UCSD-AML1 (cell line): ENCODE measurements at regions not wholly inside any gene's neighbourhood (a gene's known extent, or its start where the extent isn't known, plus 50 kb on each side); places are given as distances from the start of the nearest gene placed in this dataset.
"Not testable (repeated sequence)": the region's sequence is repeated elsewhere in the genome, so short reads cannot be mapped to it uniquely, and the experiment has no call there.

ENCODE experiments used
- DNase-seq: peaks from one replicate; lab custom pipeline; 2025; ENCODE audit not compliant: unreplicated experiment; lab: John Stamatoyannopoulos, UW

- DNase-seq = no peak
Measured at GRCh38 chr16:85504242-85504641, 108.9 kb upstream of the GSE1 start.

GRCh38 chr16:85505794-85506634 is 107.1 kb upstream of the GSE1 start:
- no peak for DNase-seq

DNA sequence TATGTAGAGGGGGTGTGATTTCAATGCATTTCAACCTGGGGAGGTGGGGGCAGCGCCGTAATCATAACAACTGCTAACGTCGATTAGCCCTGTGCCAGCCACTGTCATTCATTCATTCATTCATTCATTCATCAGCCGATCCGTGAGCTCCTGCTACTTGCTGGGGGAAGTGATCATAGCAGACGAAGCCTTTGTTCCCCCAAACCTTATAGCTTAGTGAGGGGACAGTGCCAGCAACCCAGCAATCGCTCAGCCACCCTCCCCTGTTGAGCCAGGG is 106.5 kb upstream of the GSE1 start:
- no peak for DNase-seq

DNA sequence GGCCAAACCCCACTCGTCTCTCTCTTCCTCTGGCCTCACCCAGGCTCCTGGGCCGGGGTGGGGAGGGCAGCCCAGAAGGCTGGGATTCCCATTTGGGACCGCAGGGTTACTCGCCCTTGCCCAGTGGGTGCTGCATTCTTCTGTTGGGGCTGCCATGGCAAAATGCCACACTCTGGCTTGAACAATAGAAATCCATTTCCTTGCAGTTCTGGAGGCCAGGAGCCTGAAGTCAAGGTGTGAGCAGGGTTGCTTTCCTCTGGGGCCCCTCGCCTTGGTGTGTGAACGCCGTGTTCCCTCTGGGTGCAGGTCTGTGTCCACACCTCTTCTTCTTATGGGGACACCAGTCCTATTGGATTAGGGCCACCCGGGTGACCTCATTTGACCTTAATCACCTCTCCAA is 105.8 kb upstream of the GSE1 start:
- no peak for DNase-seq

- DNase-seq = no peak
Measured at GRCh38 chr16:85508388-85508787, 104.7 kb upstream of the GSE1 start.

GRCh38 chr16:85508993-85509392 is 104.1 kb upstream of the GSE1 start:
- no peak for DNase-seq

- no peak for DNase-seq
Measured at GRCh38 chr16:85510041-85510659, 103.0 kb upstream of the GSE1 start.

DNA sequence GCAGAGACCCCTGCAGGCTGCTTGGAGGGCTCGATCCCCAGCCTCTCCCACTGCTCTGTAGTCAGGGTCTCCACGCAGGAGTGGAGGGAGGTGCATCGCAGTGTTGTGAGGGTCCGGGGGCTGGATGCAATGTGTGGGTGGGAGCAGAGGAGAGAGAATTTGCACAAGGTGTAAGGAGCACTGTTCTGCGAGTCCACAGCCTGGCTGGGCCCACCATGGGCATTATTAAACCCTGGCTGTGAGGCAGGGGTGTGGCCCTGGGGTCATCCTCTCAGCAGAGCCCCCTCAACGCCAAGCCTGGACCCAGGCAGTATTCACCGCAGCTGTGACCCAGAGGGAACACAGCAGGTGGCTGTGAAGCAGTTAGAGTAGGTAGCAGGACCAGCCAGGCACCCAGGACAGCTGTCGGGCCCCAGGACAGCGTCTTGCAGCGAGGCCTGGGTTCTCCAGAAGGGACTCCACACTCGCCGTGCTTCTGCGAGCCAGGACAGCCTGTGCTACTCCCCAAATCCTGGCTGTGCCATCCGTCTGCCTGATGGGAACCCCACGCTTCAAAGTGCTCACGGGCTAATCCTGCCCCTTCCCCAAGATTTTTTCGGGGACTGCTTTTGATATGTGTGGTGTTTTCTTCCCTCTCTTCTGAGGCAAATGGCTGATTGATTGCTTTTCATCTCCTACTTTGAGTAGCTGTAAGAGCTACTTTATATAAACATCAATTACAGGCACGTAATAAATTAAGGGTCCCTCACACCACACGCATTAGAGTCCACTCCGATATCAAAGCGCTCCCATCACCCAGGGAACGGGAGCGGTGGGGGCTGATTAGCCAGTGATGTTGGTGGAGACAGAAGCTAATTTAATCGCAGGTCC is 100.9 kb upstream of the GSE1 start:
- DNase-seq = no peak

DNA sequence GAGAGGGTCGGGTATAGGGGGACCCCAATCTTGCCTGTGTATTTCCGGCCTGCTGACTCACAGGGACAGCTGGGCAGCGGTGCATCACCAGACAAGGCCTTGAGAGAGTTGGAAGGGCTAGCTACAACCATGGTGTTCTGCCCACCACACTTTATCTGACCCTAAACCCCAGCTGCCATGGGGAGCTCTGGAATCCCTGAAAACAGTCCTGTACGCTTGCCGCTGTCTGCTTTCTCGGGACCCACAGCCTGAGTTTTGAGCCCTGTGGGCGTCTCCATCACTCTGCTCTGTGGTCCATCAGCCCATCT is 100.4 kb upstream of the GSE1 start:
- no peak for DNase-seq

DNA sequence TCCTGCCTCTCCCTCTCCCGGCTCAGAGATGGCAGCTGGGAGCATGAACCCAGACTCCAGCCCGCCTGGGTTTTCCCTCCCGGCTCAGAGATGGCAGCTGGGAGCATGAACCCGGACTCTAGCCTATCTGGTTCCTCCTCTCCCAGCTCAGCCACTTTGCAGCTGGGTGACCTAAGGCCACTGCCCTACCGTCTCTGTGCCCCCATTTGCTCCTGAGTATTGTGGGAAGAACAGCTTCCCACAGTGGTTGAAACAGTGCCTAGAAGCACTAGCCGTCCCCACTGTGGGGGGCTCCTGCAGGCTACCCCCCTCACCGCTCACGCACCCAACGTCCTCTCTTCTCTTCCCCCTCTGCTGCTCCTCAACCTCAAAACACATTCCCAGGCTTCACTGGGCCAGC is 99.9 kb upstream of the GSE1 start:
- no peak for DNase-seq

DNA sequence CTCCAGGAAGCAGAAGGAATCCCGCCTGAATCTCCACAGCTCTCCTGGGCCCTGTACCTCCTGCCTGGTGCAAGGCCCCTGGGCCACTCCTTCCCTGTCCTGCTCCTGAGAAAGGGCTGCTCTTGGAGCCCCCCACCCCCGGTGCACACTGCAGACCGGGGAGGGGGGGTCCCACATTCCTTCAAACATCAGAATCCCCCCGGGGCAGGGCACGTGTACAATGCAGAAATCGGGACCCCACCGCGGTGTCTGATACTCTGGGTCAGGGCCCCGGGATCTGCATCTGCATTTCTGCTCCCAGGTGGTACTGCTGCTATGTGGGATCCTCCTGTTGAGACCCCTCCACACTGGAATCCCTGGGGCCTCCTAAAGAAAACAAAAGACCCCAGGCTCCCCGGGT is 99.5 kb upstream of the GSE1 start:
- DNase-seq = no peak

DNA sequence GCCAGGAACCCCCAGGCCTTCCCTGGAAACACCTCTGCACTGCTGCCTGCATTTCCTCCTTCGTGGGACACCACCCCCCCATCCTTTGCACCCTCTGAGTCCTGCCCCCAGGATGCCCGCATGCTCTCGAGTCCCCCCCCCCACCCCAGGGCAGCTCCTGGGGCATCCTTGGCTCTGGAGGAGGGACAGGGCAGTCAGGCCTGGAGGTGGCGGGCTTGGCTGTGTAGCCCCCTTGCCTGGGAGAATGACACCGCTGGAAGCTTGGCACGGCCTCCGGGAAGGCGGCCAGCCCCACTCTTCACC is 98.9 kb upstream of the GSE1 start:
- DNase-seq = no peak

DNA sequence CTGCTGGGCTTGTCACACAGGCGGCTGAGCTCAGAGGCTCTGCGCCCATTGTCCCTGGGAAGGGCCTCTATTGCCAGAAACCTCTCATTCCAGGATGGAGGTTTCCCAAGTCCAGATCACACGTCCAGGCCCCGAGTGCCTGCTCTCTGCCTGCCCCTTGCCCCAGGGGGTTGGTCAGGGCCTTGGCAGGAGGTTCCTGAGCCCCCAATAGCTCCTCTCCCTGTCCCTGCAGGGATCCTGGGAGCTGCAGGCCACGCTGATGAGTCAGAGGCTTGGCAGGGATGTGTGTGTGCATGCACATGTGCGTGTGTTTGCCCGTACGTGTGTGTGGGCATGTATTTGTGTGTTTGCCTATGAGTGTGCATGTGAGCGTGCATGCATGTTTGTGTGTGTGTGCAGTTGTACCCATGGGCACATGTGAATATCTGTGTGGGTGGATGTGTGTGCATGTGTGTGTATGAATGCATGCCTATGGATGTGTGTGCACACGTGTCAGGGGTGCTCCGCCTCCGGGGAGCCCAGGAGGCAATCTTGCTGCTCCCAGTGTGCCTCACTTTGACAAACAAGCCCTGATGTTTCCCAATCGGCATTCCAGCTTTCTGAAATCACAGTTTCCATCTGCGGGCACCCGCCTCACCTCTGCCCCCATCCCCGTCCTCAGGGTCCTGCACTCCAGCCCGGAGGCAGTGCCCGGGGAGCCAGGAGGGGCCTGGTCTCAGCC is 98.4 kb upstream of the GSE1 start:
- DNase-seq = no peak

GRCh38 chr16:85515319-85515745 is 97.8 kb upstream of the GSE1 start:
- no peak for DNase-seq

DNA sequence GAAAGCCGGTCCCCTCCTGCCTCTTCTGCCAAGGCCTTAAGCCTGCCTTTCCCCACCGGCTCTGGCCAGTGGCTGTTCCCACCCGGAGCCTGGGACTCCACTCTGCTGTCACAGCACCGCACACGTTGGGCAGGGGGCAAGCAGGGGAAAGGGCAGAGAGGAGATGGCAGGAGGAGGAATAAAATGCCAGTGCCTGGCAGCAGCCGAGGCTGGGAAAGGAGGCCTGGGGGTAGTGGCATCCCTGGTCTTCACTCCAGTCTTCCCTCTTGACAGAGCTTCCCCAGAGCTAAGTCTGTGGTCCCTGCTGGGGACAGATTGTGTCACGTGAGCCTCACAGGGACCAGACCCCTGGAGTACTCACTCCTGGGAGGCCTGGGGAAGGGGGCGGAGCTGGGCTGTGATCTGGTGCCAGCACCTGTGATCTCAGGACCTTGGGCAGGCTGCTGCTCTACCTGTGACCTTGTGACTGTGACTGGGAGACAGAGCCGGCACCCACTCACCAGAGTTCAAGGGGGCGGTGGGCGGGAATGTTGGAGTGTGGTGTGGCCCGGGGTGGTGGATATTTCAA is 97.2 kb upstream of the GSE1 start:
- no peak for DNase-seq

DNA sequence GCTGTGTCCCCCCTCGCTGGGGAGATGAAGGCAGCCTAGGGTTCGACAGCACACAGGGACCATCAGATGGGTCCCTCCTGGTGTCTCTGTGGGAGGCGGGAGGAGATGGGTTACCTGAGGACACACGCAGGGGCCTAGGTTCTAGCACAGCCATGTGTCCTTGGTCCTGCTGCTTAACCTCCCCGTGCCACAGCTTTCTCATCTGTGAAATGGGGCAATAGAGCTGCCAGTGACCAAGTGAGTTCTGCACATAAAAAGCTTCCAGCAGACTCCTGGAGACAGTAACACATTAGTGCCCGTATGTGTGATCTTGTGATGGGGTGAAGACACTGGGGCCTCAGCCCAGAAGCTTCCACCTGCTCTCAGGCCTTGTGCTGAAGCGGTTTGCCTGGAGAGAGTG is 96.0 kb upstream of the GSE1 start:
- no peak for DNase-seq

- DNase-seq = no peak
Measured at GRCh38 chr16:85517563-85518179, 95.5 kb upstream of the GSE1 start.

DNA sequence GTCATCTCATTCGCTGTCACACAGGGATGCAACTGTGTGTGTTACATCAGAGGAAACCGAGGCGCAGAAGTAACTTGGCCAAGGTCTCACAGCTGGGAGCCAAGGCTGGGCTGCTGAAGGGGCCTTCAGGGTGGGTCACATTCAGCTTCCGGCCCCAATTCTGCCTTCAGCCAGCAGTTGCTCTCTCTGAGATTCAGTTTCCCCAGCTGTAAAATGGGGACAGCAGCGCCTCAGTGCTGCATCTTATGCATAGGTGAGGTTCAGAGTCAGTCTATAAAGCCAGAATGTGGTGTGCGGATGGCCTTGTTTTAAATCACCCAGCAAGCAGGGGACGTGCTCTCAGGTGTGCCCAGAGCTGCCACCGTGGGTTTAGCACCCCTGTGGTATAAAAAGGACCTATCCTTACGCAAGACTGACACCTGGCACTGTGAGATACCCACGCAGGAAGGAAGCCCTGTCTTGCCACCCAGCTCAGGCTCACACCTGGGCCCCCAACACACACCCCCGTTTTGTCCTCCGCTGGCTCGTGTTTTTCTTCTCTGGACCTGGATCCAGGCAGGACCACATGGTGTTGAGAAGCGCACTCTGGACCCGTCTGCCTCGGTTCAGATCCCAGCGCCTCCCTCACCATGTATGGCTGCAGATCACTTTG is 94.6 kb upstream of the GSE1 start:
- DNase-seq = no peak

DNA sequence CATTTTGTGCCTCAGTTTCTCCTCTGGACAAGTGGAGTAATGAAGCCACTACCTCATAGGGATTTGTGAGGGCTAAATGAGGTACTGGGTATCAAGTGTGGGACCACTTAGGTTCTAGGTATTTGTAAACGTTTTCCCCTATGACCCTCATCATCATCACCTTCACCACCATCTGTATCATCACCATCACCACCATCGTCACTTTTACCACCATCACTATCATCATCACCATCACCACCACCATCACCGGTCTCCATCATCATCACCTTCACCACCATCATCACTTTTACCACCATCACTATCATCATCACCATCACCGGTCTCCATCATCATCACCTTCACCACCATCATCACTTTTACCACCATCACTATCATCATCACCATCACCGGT is 94.1 kb upstream of the GSE1 start:
- not testable (repeated sequence) for DNase-seq

DNA sequence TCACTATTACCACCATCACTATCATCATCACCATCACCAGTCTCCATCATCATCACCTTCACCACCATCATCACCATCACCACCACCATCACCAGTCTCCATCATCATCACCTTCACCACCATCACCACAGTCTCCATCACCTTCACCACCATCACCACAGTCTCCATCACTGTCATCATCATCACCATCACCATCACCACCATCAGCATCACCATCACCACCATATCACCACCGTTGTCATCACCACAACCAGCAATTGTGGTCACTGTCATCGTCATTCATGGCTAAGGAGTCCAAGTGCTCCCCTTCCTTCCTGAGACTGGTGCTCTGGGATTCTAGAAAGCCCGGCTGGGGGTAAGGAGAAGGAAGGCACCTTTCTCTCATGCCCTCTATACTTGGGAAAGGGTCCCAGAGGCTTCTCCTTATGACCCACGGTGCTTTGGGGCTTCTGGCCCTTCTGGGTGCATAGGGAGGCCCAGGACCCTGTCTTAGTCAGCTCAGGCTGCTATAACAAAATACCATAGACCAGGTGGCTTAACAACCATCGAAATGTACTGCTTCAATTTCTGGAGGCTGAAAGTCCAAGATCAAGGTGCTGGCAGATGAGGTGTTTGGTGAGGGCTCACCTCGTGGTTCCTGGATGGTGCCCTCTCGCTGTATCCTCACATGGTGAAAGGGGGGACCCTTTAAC is 93.4 kb upstream of the GSE1 start:
- no peak for DNase-seq
